BLaER1 treated with 17β-estradiol and CSF1 and Interleukin-3, amounts not matched to agents 10 nM and 100 nM (cell line): ENCODE measurements at regions not wholly inside any gene's neighbourhood (a gene's known extent, or its start where the extent isn't known, plus 50 kb on each side); places are given as distances from the start of the nearest gene placed in this dataset.

Source experiments
- H3K27ac ChIP-seq, 11 experiments: shearing (Covaris generic); formaldehyde crosslinking; 2 replicates each; pipeline ENCODE4 v1.8.1; 2022
- H3K27me3 ChIP-seq, 11 experiments: shearing (Covaris generic); formaldehyde crosslinking; 2 replicates each; pipeline ENCODE4 v1.8.1; 2022
- H3K36me3 ChIP-seq, 11 experiments: shearing (Covaris generic); formaldehyde crosslinking; 2 replicates each; pipeline ENCODE4 v1.8.1; 2022
- H3K4me1 ChIP-seq, 10 experiments: shearing (Covaris generic); formaldehyde crosslinking; 2 replicates each; pipeline ENCODE4 v1.8.1; 2022
- H3K4me2 ChIP-seq, 11 experiments: shearing (Covaris generic); formaldehyde crosslinking; 2 replicates each; pipeline ENCODE4 v1.8.1; 2022
- H3K4me3 ChIP-seq, 10 experiments: shearing (Covaris generic); formaldehyde crosslinking; 2 replicates each; pipeline ENCODE4 v1.8.1; 2022
- H3K9ac ChIP-seq, 11 experiments: shearing (Covaris generic); formaldehyde crosslinking; 2 replicates each; pipeline ENCODE4 v1.8.1; 2022
- H3K9me3 ChIP-seq, 11 experiments: shearing (Covaris generic); formaldehyde crosslinking; replicated peaks in 1 of 11; 2 replicates each; pipeline ENCODE4 v1.8.1; 2022
- H4K20me1 ChIP-seq, 11 experiments: shearing (Covaris generic); formaldehyde crosslinking; 2 replicates each; pipeline ENCODE4 v1.8.1; 2022
- Cebpa-rat ChIP-seq, 11 experiments: shearing (Covaris generic); IDR thresholded peaks; 2 replicates each; pipeline ENCODE4 v1.8.1; 2022

GRCh38 chr18:45551142-45551815 lies 64.0 kb upstream of the SLC14A2 start:
- H3K4me1 ChIP-seq, result peaks cover 0 to 7% (median 2%) of the 10 kb centered on the region in 10 experiments; a peak in 5 of 20 replicates
- no peaks in the 10 kb centered on the region for H3K9me3 ChIP-seq
- no peaks in the 10 kb centered on the region for H3K36me3 ChIP-seq
- TF ChIP-seq Cebpa-rat (IDR thresholded peaks at IDR 0.05), result no peak
- H3K27ac ChIP-seq, result no peak overlapping the region
- H3K4me3 ChIP-seq, result no peak overlapping the region
- no peaks in the 10 kb centered on the region for H3K27me3 ChIP-seq
- H4K20me1 ChIP-seq, result no peaks in the 10 kb centered on the region
- H3K9ac ChIP-seq, result no peak overlapping the region
- H3K4me2 ChIP-seq, result peak overlapping the region in 4 of 11 experiments; percentile 10 to 31 (median 27); a peak in 2 of 22 replicates

GRCh38 chr18:45553723-45554388 lies 61.4 kb upstream of the SLC14A2 start:
- Histone ChIP-seq H3K4me2 (no peak overlapping the region), H3K27ac (no peak overlapping the region), H3K4me3 (no peak overlapping the region), H3K36me3 (no peaks in the 10 kb centered on the region), H4K20me1 (no peaks in the 10 kb centered on the region), H3K9ac (no peak overlapping the region), H3K27me3 (no peaks in the 10 kb centered on the region), H3K4me1 (peaks cover 0 to 7% (median 2%) of the 10 kb centered on the region in 10 experiments; a peak in 5 of 20 replicates), H3K9me3 (no peaks in the 10 kb centered on the region)
- no peak for TF ChIP-seq Cebpa-rat (IDR thresholded peaks at IDR 0.05)

GRCh38 chr18:45554389-45554737 lies 60.9 kb upstream of the SLC14A2 start:
- Histone ChIP-seq H3K27me3 (no peaks in the 10 kb centered on the region), H3K4me2 (no peak overlapping the region), H3K9me3 (no peaks in the 10 kb centered on the region), H3K27ac (no peak overlapping the region), H3K4me1 (peaks cover 0 to 7% (median 2%) of the 10 kb centered on the region in 10 experiments; a peak in 5 of 20 replicates), H3K9ac (no peak overlapping the region), H4K20me1 (no peaks in the 10 kb centered on the region), H3K4me3 (no peak overlapping the region), H3K36me3 (no peaks in the 10 kb centered on the region)
- no peak for TF ChIP-seq Cebpa-rat (IDR thresholded peaks at IDR 0.05)

- no peaks in the 10 kb centered on the region for H3K9me3 ChIP-seq
- no peak for TF ChIP-seq Cebpa-rat (IDR thresholded peaks at IDR 0.05)
- H3K9ac ChIP-seq, result no peak overlapping the region
- H3K36me3 ChIP-seq, result no peaks in the 10 kb centered on the region
- no peak overlapping the region for H3K4me3 ChIP-seq
- no peaks in the 10 kb centered on the region for H4K20me1 ChIP-seq
- H3K4me2 ChIP-seq, result no peak overlapping the region
- H3K27me3 ChIP-seq, result no peaks in the 10 kb centered on the region
- no peak overlapping the region for H3K27ac ChIP-seq
- H3K4me1 ChIP-seq, result peaks cover 0 to 6% (median 2%) of the 10 kb centered on the region in 10 experiments; a peak in 5 of 20 replicates
Observed at GRCh38 chr18:45556222-45556621, 59.1 kb upstream of the SLC14A2 start.

- no peak for TF ChIP-seq Cebpa-rat (IDR thresholded peaks at IDR 0.05)
- H3K9ac ChIP-seq, result no peak overlapping the region
- no peaks in the 10 kb centered on the region for H3K27me3 ChIP-seq
Observed at GRCh38 chr18:45557287-45557686, 58.0 kb upstream of the SLC14A2 start.

GRCh38 chr18:45557779-45558178 lies 57.5 kb upstream of the SLC14A2 start:
- TF ChIP-seq Cebpa-rat (IDR thresholded peaks at IDR 0.05), result no peak
- no peaks in the 10 kb centered on the region for H3K4me1 ChIP-seq
- no peaks in the 10 kb centered on the region for H3K9me3 ChIP-seq
- H3K4me3 ChIP-seq, result no peak overlapping the region
- H3K27me3 ChIP-seq, result no peaks in the 10 kb centered on the region
- no peaks in the 10 kb centered on the region for H3K36me3 ChIP-seq
- no peak overlapping the region for H3K27ac ChIP-seq
- no peak overlapping the region for H3K9ac ChIP-seq
- H3K4me2 ChIP-seq, result no peak overlapping the region
- H4K20me1 ChIP-seq, result no peaks in the 10 kb centered on the region

More at GRCh38 chr18:45557287-45557686, 58.0 kb upstream of the SLC14A2 start:
- no peak overlapping the region for H3K27ac ChIP-seq
- no peak overlapping the region for H3K4me3 ChIP-seq
- no peaks in the 10 kb centered on the region for H4K20me1 ChIP-seq
- H3K9me3 ChIP-seq, result no peaks in the 10 kb centered on the region
- no peaks in the 10 kb centered on the region for H3K4me1 ChIP-seq
- no peak overlapping the region for H3K4me2 ChIP-seq
- H3K36me3 ChIP-seq, result no peaks in the 10 kb centered on the region

GRCh38 chr18:45559258-45559657 lies 56.0 kb upstream of the SLC14A2 start:
- Histone ChIP-seq H3K9me3 (no peaks in the 10 kb centered on the region), H3K27me3 (no peaks in the 10 kb centered on the region), H3K36me3 (no peaks in the 10 kb centered on the region), H3K9ac (no peak overlapping the region), H4K20me1 (no peaks in the 10 kb centered on the region), H3K4me2 (no peak overlapping the region), H3K4me3 (no peak overlapping the region), H3K4me1 (no peaks in the 10 kb centered on the region), H3K27ac (no peak overlapping the region)
- TF ChIP-seq Cebpa-rat (IDR thresholded peaks at IDR 0.05), result no peak

- Histone ChIP-seq H3K27ac (no peak overlapping the region), H4K20me1 (no peaks in the 10 kb centered on the region), H3K27me3 (no peaks in the 10 kb centered on the region), H3K9me3 (no peaks in the 10 kb centered on the region), H3K36me3 (no peaks in the 10 kb centered on the region), H3K9ac (no peak overlapping the region), H3K4me3 (no peak overlapping the region), H3K4me1 (no peaks in the 10 kb centered on the region), H3K4me2 (no peak overlapping the region)
- TF ChIP-seq Cebpa-rat (IDR thresholded peaks at IDR 0.05), result no peak
Observed at GRCh38 chr18:45560870-45561269, 54.4 kb upstream of the SLC14A2 start.

GRCh38 chr18:45562567-45563479 lies 52.5 kb upstream of the SLC14A2 start:
- Histone ChIP-seq H3K27ac (no peak overlapping the region), H3K27me3 (no peaks in the 10 kb centered on the region), H3K4me2 (no peak overlapping the region), H3K36me3 (no peaks in the 10 kb centered on the region), H3K4me3 (no peak overlapping the region), H3K4me1 (no peaks in the 10 kb centered on the region), H3K9me3 (no peaks in the 10 kb centered on the region), H4K20me1 (no peaks in the 10 kb centered on the region), H3K9ac (no peak overlapping the region)
- TF ChIP-seq Cebpa-rat (IDR thresholded peaks at IDR 0.05), result no peak
